ENCODE measurements at regions not wholly inside any gene's neighbourhood (a gene's known extent, or its start where the extent isn't known, plus 50 kb on each side); places are given as distances from the start of the nearest gene placed in this dataset.
"Not testable (repeated sequence)": the region's sequence is repeated elsewhere in the genome, so short reads cannot be mapped to it uniquely, and the experiment has no call there.

DNA sequence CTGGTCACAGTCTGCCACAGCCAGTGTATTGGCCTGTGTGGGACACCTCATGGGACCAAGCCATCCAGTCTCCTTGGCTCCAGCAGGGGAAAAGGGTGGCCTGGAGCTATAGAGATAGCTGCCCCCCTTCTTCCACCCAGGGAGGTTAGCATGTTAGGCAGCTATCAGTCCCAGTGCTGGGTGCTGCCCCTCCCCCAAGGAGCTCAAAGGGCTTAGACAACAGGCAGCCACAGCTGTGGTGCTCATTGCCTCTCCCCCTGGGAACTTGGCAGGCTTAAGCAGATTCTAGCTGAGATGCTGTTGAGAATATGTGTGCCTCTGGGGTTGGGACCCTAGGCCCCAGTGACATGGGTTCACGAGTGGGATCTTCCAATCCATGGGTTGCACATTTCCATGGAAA lies 226.0 kb upstream of the PTGER4 start:
- TF ChIP-seq, protein P1, sequence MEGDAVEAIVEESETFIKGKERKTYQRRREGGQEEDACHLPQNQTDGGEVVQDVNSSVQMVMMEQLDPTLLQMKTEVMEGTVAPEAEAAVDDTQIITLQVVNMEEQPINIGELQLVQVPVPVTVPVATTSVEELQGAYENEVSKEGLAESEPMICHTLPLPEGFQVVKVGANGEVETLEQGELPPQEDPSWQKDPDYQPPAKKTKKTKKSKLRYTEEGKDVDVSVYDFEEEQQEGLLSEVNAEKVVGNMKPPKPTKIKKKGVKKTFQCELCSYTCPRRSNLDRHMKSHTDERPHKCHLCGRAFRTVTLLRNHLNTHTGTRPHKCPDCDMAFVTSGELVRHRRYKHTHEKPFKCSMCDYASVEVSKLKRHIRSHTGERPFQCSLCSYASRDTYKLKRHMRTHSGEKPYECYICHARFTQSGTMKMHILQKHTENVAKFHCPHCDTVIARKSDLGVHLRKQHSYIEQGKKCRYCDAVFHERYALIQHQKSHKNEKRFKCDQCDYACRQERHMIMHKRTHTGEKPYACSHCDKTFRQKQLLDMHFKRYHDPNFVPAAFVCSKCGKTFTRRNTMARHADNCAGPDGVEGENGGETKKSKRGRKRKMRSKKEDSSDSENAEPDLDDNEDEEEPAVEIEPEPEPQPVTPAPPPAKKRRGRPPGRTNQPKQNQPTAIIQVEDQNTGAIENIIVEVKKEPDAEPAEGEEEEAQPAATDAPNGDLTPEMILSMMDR (conservative IDR thresholded peaks at IDR 0.05; ENCODE audit: low read depth, low read length): no peak
- no peak overlapping the region for H3K4me3 ChIP-seq (ENCODE audit: low read length)
- DNase-seq (ENCODE audit: low read depth): no peak

DNA sequence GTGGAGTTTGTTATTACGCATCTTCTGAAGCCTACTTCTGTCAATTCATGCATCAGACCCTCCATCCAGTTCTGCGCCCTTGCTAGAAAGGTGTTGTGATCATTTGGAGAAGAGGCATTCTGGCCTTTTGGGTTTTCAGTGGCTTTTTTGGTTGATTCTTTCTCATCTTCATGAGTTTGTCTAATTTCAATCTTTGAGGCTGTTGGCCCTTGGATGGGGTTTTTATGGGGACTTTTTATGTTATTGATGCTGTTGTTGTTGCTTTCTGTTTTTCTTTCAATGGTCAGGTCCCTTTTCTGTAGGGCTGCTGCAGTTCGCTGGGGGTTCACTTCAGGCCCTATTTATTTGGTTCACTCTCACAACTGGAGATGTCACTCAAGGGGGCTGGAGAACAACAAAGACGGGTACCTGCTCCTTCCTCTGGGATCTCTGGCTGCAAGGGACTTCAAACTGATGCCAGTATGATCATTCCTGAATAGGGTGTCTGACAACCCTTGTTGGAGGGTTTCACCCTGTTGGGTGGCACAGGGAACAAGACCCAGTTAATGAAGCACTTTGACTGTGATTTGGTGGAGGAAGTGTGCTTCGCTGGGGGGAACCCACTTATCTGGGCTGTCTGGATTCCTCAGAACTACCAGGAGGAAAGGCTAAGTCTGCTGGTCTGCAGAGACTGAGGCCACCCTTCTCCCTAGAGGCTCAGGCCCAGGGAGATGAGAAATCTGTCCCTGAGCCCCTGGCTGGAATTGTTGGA lies 226.7 kb upstream of the PTGER4 start:
- TF ChIP-seq, protein P1 (conservative IDR thresholded peaks at IDR 0.05; ENCODE audit: low read depth, low read length): no peak
- DNase-seq (ENCODE audit: low read depth): no peak
- no peak overlapping the region for H3K4me3 ChIP-seq (ENCODE audit: low read length)

DNA sequence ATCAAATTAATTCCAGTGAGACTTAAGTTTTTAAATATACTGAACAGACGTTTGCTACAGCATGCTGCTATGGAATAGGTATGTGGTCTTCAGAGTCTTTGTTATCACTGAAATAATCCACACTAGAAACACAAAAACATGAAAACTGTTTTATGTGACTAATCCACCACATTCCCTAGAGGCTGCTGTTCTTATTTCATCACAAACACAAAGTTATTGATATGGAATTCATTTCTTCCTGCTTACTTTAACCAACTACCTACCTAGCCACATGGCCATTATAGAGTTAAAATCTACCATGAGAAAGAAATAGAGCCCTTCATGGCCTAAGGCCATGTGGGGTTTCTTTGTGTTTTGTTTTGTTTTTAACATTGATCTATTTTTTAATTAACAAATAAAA lies 232.3 kb upstream of the PTGER4 start:
- DNase-seq (ENCODE audit: low read depth): no peak
- TF ChIP-seq, protein P1 (conservative IDR thresholded peaks at IDR 0.05; ENCODE audit: low read depth, low read length): no peak
- H3K4me3 ChIP-seq (ENCODE audit: low read length): no peak overlapping the region

DNA sequence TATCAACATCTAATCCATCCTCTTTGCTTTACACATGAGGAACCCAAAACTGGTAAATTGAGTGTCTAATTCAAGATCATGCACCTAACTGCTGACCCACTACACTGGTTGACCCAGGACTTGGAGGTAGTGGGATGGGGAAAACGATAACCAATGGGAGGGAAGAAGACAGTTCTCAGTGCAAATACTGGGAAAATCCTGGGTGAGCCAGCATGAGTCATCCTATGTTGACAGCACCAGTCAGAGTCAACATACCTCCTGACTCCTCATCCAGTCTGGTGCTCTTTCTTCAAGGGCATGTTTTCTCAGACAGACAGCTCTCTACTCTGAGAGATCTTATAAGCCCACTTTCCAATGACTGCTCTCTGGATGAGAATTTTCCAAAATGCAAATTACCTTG lies 232.8 kb upstream of the PTGER4 start:
- DNase-seq (ENCODE audit: low read depth): peak; percentile 76
- TF ChIP-seq, protein P1 (conservative IDR thresholded peaks at IDR 0.05; ENCODE audit: low read depth, low read length): no peak
- no peak overlapping the region for H3K4me3 ChIP-seq (ENCODE audit: low read length)

DNA sequence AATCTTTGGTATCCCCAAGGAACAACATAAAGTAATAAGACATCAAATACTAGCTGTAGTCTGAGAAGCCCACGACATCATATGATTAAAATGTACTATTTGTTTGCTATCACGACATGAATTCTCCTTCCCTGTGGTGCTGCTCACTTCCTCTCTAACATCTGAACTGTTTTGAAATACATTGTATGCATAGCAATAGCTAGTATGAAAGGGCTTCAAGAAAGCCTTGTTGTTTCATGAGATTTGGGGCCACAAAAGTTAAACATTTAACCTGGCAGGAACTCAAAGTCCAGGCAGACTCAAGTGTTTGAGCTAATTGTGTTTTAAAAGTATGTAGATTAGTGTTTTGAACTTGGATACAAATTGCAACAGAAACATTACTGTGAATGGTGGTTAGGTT lies 237.4 kb upstream of the PTGER4 start:
- peak; percentile 15 for DNase-seq (ENCODE audit: low read depth)
- no peak overlapping the region for H3K4me3 ChIP-seq (ENCODE audit: low read length)
- TF ChIP-seq, protein P1 (conservative IDR thresholded peaks at IDR 0.05; ENCODE audit: low read depth, low read length): no peak

DNA sequence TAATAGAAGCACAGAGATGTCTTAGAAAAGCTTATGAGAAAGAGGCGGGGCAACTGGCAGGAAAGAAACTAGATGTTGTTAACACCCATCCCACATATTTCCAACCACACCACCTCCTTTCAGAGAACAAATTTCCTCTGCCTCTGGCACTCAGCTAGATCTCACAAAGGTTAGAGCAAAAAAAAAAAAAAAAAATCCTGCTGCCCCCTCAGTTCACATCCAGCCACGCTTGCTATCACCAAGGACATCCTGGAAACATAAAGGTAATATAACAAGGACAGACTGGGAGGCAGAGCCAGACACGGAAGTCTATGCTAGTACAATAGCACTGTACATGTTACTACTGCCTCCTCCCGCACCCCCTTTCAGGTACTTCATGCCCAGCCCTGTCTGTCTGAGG lies 238.0 kb upstream of the PTGER4 start:
- TF ChIP-seq, protein P1 (conservative IDR thresholded peaks at IDR 0.05; ENCODE audit: low read depth, low read length): no peak
- H3K4me3 ChIP-seq (ENCODE audit: low read length): no peak overlapping the region
- no peak for DNase-seq (ENCODE audit: low read depth)

DNA sequence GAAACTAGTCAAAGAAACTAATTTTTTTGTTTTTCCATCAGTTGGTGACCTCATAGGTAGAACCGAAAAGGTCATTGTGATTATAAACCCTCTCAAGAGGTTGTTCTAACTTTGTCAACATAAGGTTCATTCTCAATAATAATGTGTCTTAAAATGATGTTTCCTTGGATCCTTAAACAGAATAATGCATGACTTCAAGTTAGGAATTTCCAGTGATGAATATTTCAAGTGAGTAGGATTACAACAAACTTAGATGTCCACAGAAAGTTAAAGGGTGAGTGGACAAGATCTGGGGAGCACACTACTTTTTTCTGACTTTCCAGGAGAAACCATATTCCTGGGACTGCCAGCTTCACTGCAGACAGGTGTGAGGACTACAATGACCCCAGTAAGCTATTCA lies 239.0 kb upstream of the PTGER4 start:
- no peak overlapping the region for H3K4me3 ChIP-seq (ENCODE audit: low read length)
- no peak for DNase-seq (ENCODE audit: low read depth)
- TF ChIP-seq, protein P1 (conservative IDR thresholded peaks at IDR 0.05; ENCODE audit: low read depth, low read length): no peak

DNA sequence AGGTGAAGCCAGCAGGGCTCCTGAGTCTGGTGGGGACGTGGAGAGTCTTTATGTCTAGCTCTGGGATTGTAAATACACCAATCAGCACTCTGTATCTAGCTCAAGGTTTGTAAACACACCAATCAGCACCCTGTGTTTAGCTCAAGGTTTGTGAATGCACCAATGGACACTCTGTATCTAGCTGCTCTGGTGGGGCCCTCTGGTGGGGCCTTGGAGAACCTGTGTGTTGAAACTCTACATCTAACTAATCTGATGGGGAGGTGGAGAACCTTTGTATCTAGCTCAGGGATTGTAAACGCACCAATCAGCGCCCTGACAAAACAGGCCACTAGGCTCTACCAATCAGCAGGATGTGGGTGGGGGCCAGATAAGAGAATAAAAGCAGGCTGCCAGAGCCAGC lies 240.6 kb upstream of the PTGER4 start:
- H3K4me3 ChIP-seq (ENCODE audit: low read length); DNase-seq (ENCODE audit: low read depth): not testable (repeated sequence)

DNA sequence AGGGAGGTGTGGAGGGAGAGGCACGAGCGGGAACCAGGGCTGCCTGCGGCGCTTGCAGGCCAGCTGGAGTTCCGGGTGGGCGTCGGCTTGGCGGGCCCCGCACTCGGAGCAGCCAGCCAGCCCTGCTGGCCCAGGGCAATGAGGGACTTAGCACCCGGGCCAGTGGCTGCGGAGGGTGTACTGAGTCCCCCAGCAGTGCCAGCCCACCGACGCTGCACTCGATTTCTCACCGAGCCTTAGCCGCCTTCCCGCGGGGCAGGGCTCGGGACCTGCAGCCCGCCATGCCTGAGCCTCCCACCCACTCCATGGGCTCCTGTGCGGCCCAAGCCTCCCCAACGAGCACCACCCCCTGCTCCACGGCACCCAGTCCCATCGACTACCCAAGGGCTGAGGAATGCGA lies 241.1 kb upstream of the PTGER4 start:
- not testable (repeated sequence) for DNase-seq (ENCODE audit: low read depth); H3K4me3 ChIP-seq (ENCODE audit: low read length)

All from retinal pigment epithelial cell (primary cell).